WTC11 (cell line): ENCODE measurements at regions not wholly inside any gene's neighbourhood (a gene's known extent, or its start where the extent isn't known, plus 50 kb on each side); places are given as distances from the start of the nearest gene placed in this dataset.

Experiments used
- ATAC-seq: fragments of 200-7000 bp; cut with Tn5 transposase; 2 replicates; pipeline ENCODE4 v1.10.0; 2021; ENCODE audit warnings: mild to moderate bottlenecking, moderate library complexity
- CTCF ChIA-PET: fragments of 300-600 bp; sonication (Branson Sonifier 250); formaldehyde crosslinking; loops from one replicate; lab custom pipeline; 2021; ENCODE audit warnings: antibody characterized with exemption; lab: Charles Lee
- POLR2A ChIA-PET: fragments of 350-600 bp; sonication (Branson Sonifier 250); formaldehyde crosslinking; loops from one replicate; lab custom pipeline; 2021; ENCODE audit warnings: antibody characterized with exemption; lab: Charles Lee
- DNase-seq: peaks from one replicate; pipeline ENCODE4 v3.0.0; 2021; ENCODE audit warnings: low spot score
- H3K27ac Mint-ChIP-seq: 2 replicates; pipeline ENCODE4 v1.8.0; 2021; ENCODE audit warnings: mixed read lengths
- H3K27me3 Mint-ChIP-seq: 2 replicates; pipeline ENCODE4 v1.8.0; 2021; ENCODE audit warnings: low read depth, mild to moderate bottlenecking, moderate library complexity, mixed read lengths
- H3K36me3 Mint-ChIP-seq: 2 replicates; pipeline ENCODE4 v1.8.0; 2021; ENCODE audit warnings: mixed read lengths
- H3K4me1 Mint-ChIP-seq: 2 replicates; pipeline ENCODE4 v1.8.0; 2022; ENCODE audit warnings: mixed read lengths
- H3K4me3 Mint-ChIP-seq: 2 replicates; pipeline ENCODE4 v1.8.0; 2021; ENCODE audit warnings: mild to moderate bottlenecking, moderate library complexity, mixed read lengths
- H3K9me3 Mint-ChIP-seq: 2 replicates; pipeline ENCODE4 v1.8.0; 2021; ENCODE audit warnings: mixed read lengths
- AR ChIP-seq: fragments of 250-450 bp; sonication (Bioruptor Pico); IDR thresholded peaks from 2 replicates; pipeline ENCODE4 v1.9.0; 2021; ENCODE audit warnings: mild to moderate bottlenecking
- ARID4B ChIP-seq: sonication (generic); formaldehyde crosslinking; IDR thresholded peaks from 2 replicates; pipeline ENCODE4 v1.8.0; 2023; ENCODE audit warnings: missing genetic modification reagents, mild to moderate bottlenecking, borderline replicate concordance
- ELF4 ChIP-seq: sonication (generic); formaldehyde crosslinking; IDR thresholded peaks from 2 replicates; pipeline ENCODE4 v1.8.1; 2022; ENCODE audit warnings: low read depth, mild to moderate bottlenecking, moderate library complexity, missing genetic modification reagents
- ETV6 ChIP-seq: sonication (generic); formaldehyde crosslinking; IDR thresholded peaks from 2 replicates; pipeline ENCODE4 v1.8.1; 2022; ENCODE audit warnings: mild to moderate bottlenecking, missing genetic modification reagents
- FOXJ3 ChIP-seq: sonication (generic); formaldehyde crosslinking; IDR thresholded peaks from 2 replicates; pipeline ENCODE4 v1.9.0; 2021; ENCODE audit warnings: missing genetic modification reagents, mild to moderate bottlenecking, borderline replicate concordance
- FOXK1 ChIP-seq: sonication (generic); formaldehyde crosslinking; IDR thresholded peaks from 2 replicates; pipeline ENCODE4 v1.8.0; 2022; ENCODE audit warnings: mild to moderate bottlenecking, moderate library complexity, missing genetic modification reagents
- KAT7 ChIP-seq: sonication (generic); formaldehyde crosslinking; IDR thresholded peaks from 2 replicates; pipeline ENCODE4 v1.8.1; 2023; ENCODE audit warnings: missing genetic modification reagents, mild to moderate bottlenecking, borderline replicate concordance
- MAX ChIP-seq: sonication (generic); formaldehyde crosslinking; IDR thresholded peaks from 2 replicates; pipeline ENCODE4 v1.8.0; 2022; ENCODE audit warnings: mild to moderate bottlenecking, missing genetic modification reagents
- MYBL2 ChIP-seq: sonication (generic); formaldehyde crosslinking; IDR thresholded peaks from 2 replicates; pipeline ENCODE4 v1.8.1; 2023; ENCODE audit warnings: mild to moderate bottlenecking, moderate library complexity, missing genetic modification reagents
- NFE2L1 ChIP-seq: sonication (generic); formaldehyde crosslinking; IDR thresholded peaks from 2 replicates; pipeline ENCODE4 v1.8.1; 2023; ENCODE audit warnings: missing genetic modification reagents
- NR3C1 ChIP-seq: sonication (generic); formaldehyde crosslinking; conservative IDR thresholded peaks from 2 replicates; pipeline ENCODE4 v1.8.1; 2023; ENCODE audit warnings: low read depth, mild to moderate bottlenecking, missing genetic modification reagents
- PRDM15 ChIP-seq: sonication (generic); formaldehyde crosslinking; IDR thresholded peaks from 2 replicates; pipeline ENCODE4 v1.8.0; 2022; ENCODE audit warnings: missing genetic modification reagents
- RELA ChIP-seq: sonication (generic); formaldehyde crosslinking; IDR thresholded peaks from 2 replicates; pipeline ENCODE4 v1.8.1; 2022; ENCODE audit warnings: missing genetic modification reagents, mild to moderate bottlenecking, borderline replicate concordance
- TEAD1 ChIP-seq: sonication (generic); formaldehyde crosslinking; IDR thresholded peaks from 2 replicates; pipeline ENCODE4 v1.8.0; 2022; ENCODE audit warnings: mild to moderate bottlenecking, missing genetic modification reagents
- ZNF232 ChIP-seq: sonication (generic); formaldehyde crosslinking; IDR thresholded peaks from 2 replicates; pipeline ENCODE4 v1.8.0; 2022; ENCODE audit warnings: mild to moderate bottlenecking, missing genetic modification reagents
- ZNF396 ChIP-seq: fragments of 250-450 bp; sonication (Bioruptor Pico); IDR thresholded peaks from 2 replicates; pipeline ENCODE4 v1.8.0; 2021; ENCODE audit warnings: mild to moderate bottlenecking, moderate library complexity, borderline replicate concordance
- ZNF423 ChIP-seq: fragments of 250-450 bp; sonication (Bioruptor Pico); IDR thresholded peaks from 2 replicates; pipeline ENCODE4 v2.1.2; 2022; ENCODE audit warnings: mild to moderate bottlenecking, moderate library complexity
- TF ChIP-seq, protein P1 (sequence below): sonication (generic); formaldehyde crosslinking; IDR thresholded peaks from 2 replicates; pipeline ENCODE4 v1.8.0; 2022; ENCODE audit warnings: mild to moderate bottlenecking, missing genetic modification reagents
- TF ChIP-seq, protein P2 (sequence below): sonication (generic); formaldehyde crosslinking; IDR thresholded peaks from 2 replicates; pipeline ENCODE4 v1.8.1; 2023; ENCODE audit warnings: mild to moderate bottlenecking, missing genetic modification reagents

- TF ChIP-seq PRDM15 = no peak
- TF ChIP-seq ZNF396 (CRISPR knock-in tag) = no peak
- TF ChIP-seq, protein P1, sequence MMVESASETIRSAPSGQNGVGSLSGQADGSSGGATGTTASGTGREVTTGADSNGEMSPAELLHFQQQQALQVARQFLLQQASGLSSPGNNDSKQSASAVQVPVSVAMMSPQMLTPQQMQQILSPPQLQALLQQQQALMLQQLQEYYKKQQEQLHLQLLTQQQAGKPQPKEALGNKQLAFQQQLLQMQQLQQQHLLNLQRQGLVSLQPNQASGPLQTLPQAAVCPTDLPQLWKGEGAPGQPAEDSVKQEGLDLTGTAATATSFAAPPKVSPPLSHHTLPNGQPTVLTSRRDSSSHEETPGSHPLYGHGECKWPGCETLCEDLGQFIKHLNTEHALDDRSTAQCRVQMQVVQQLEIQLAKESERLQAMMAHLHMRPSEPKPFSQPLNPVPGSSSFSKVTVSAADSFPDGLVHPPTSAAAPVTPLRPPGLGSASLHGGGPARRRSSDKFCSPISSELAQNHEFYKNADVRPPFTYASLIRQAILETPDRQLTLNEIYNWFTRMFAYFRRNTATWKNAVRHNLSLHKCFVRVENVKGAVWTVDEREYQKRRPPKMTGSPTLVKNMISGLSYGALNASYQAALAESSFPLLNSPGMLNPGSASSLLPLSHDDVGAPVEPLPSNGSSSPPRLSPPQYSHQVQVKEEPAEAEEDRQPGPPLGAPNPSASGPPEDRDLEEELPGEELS (CRISPR knock-in tag) = no peak
- TF ChIP-seq TEAD1 (CRISPR knock-in tag) = no peak
- no peak for TF ChIP-seq MAX (CRISPR knock-in tag)
- TF ChIP-seq ZNF232 (CRISPR knock-in tag) = no peak
- no peak for TF ChIP-seq ZNF423
- TF ChIP-seq NR3C1 (CRISPR knock-in tag) = no peak
- TF ChIP-seq KAT7 = no peak
- TF ChIP-seq, protein P2, sequence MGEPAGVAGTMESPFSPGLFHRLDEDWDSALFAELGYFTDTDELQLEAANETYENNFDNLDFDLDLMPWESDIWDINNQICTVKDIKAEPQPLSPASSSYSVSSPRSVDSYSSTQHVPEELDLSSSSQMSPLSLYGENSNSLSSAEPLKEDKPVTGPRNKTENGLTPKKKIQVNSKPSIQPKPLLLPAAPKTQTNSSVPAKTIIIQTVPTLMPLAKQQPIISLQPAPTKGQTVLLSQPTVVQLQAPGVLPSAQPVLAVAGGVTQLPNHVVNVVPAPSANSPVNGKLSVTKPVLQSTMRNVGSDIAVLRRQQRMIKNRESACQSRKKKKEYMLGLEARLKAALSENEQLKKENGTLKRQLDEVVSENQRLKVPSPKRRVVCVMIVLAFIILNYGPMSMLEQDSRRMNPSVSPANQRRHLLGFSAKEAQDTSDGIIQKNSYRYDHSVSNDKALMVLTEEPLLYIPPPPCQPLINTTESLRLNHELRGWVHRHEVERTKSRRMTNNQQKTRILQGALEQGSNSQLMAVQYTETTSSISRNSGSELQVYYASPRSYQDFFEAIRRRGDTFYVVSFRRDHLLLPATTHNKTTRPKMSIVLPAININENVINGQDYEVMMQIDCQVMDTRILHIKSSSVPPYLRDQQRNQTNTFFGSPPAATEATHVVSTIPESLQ = no peak
- no peak for TF ChIP-seq AR (CRISPR knock-in tag)
These were observed 1395.9 kb downstream of the EPHA7 start (continued) for GRCh38 chr6:92023410-92023966.

DNA sequence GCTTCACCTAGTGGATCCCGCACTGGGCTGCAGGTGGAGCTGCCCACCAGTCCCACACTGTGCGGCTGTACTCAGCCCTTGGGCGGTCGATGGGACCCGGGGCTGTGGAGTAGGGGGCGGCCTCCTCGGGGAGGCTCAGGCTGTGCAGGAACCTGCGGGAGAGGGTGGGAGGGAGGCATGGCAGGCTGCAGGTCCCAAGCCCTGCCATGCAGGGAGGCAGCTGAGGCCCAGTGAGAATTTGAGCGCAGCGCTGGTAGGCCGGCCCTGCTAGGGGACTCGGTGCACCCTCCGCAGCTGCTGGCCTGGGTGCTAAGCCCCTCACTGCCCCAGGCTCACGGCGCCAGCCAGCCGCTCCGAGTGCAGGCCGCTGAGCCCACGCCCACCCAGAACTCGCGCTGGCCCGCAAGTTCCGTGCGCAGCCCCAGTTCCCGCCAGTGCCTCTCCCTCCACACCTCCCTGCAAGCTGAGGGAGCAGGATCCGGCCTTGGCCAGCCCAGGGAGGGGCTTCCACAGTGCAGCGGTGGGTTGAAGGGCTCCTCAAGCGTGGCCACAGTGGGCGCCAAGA lies 1407.6 kb downstream of the EPHA7 start:
- ChIA-PET CTCF (no interaction called here), POLR2A (no interaction called here)
- Mint-ChIP-seq H3K9me3 (peaks cover 24% of the 10 kb centered on the region), H3K4me3 (no peak overlapping the region), H3K27ac (no peak overlapping the region), H3K36me3 (no peaks in the 10 kb centered on the region), H3K27me3 (no peaks in the 10 kb centered on the region), H3K4me1 (no peaks in the 10 kb centered on the region)
- ATAC-seq (no peak), DNase-seq (no peak)
- TF ChIP-seq FOXJ3 (CRISPR knock-in tag) = no peak
- no peak for TF ChIP-seq MYBL2 (CRISPR knock-in tag)
- TF ChIP-seq, protein P1 (CRISPR knock-in tag) = no peak
- no peak for TF ChIP-seq FOXK1
- TF ChIP-seq ELF4 (CRISPR knock-in tag) = no peak
- no peak for TF ChIP-seq NFE2L1 (CRISPR knock-in tag)
- TF ChIP-seq ZNF396 (CRISPR knock-in tag) = no peak
- TF ChIP-seq RELA (CRISPR knock-in tag) = no peak
- no peak for TF ChIP-seq ARID4B (CRISPR knock-in tag)
- no peak for TF ChIP-seq ETV6
